HPDE6-E6E7 (cell line): ENCODE measurements at regions not wholly inside any gene's neighbourhood (a gene's known extent, or its start where the extent isn't known, plus 50 kb on each side); places are given as distances from the start of the nearest gene placed in this dataset.

Experiments used
- DNase-seq: peaks from one replicate; pipeline ENCODE4 v3.0.0; 2011; ENCODE audit warnings: missing footprints; ENCODE audit errors: extremely low spot score

DNA sequence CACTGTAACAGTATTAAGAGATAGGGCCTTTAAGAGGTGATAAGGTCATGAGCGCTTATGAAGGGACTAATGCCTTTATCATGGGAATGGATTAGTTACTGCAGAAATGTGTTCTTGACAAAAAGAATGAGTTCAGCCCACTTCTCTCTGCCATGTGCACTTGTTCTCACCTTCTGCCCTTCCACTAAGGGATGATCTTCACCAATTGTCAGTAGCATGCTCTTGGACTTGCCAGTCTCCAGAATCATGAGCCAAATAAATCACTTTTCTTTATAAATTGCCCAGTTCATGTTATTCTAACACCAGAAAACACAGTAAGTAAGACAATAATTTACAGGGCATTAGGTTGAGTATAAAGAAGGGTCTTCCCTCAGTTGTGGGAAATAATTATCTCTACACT is 189.1 kb downstream of the CRPPA start:
- DNase-seq: no peak

DNA sequence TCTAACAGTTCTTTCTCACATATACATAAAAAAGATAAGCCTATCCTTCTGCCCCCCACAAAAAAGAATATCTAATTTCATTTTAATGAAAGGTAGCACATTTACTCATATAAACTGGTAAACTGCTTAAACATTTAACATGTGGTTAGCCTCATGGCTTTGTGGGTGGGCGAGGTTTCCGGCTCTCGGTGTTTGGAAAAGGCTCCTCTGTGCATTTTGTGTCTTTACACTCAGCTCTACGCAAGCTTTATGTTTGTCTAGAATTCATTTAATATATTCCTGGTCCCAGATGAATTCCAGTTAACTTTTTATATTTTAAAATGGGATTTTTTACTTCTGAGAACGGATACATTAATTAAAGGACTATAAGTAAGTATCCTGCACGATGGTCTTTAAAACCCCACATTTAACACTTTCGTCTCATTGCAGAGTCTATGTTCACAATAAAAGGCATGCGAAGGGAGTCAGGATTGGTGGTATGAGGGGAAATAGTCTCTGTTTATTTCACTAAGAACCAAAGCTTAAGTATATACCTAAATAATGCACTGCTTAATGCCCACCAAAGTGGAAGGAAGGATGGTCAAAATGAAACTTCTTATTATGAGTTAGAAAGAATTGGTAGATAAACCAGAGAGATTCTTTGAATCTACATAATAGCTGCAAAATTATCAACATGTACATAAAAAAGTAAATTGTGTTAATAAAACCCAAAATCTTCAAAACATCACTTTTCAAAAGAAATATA is 197.2 kb downstream of the CRPPA start:
- no peak for DNase-seq

- DNase-seq: no peak
Observed at GRCh38 chr7:16212610-16213009, 208.7 kb downstream of the CRPPA start.

DNA sequence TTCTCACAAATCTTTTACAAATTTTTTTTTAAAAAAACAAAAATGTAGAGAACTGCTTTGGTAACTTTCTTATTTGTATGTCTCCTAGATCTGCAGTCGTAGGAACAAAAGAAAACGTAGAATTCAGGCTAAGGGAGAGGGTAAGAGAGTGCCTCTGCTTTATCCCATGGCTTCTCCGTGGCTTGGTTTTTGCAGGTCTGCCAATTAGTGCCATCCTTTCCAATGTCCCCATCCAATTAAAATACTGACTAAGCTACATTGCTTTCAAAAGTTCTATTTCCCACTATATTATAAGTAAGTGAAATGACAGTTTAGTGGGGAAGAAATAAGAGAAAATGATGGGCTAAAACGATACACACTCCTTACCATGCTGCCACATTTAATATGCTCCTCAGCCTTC is 209.3 kb downstream of the CRPPA start:
- DNase-seq: no peak

DNA sequence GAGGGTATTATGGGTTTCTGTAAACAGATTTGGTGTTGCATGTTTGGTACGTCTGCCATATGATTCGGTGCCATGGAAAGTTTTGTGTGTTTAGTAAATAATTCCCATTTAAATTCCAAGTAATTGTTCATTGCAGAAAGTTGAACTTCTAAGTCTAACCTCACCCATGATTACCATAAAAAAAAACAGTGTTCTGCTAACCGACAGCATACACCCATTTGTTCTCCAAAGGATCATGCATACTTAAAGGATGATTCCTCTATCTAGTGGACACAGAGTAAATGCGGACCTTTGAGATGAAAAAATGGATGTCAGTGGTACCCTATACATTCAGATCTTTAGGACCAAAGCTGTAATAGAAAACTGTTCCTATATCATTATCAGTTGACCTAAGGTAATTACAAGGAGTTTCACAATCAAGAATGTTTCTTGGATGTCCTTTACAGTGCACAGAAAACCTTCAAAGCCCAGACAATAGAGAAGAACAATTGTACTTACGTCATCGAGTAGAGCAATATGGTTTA is 209.9 kb downstream of the CRPPA start:
- DNase-seq: no peak

DNA sequence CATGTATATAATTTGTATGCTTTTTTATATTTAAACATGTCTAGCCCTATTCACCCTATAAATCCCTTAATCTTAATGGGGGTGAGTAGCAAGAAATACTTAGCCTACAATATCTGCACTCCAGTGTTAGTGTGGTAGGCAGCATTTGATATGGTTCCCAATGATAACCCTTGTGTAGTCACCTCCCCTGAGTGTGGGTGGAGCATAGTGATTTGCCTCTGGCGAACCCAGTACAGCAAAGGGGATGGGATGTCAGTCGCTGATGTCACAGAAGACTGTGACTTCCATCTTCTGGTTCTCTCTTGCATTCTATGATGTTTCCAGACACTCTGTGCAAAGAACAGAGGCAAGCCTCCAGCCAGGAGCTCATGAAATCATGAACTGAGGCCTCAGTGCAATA is 211.2 kb downstream of the CRPPA start:
- no peak for DNase-seq

DNA sequence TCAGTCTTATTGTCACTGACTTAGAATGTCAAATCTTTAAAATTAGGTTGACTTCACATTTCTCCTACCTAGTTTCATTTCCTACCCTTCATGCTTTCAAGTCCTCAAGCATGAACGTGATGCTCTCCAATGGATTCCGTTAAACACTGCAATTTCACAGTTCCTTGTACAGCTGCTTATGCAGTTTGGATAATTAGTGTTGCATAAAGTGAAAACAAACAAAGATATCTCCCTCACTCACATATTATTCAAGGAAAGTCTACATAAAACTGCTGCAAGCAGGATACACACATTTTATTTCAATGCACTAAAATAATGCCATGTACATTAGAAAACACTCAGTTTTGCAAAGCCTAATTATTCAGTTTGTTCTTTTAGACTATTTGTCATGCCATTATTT is 214.0 kb downstream of the CRPPA start:
- DNase-seq: no peak

GRCh38 chr7:16205466-16205865 is 215.9 kb downstream of the CRPPA start:
- DNase-seq: no peak

- no peak for DNase-seq
Observed at GRCh38 chr7:16204953-16205352, 216.4 kb downstream of the CRPPA start.

DNA sequence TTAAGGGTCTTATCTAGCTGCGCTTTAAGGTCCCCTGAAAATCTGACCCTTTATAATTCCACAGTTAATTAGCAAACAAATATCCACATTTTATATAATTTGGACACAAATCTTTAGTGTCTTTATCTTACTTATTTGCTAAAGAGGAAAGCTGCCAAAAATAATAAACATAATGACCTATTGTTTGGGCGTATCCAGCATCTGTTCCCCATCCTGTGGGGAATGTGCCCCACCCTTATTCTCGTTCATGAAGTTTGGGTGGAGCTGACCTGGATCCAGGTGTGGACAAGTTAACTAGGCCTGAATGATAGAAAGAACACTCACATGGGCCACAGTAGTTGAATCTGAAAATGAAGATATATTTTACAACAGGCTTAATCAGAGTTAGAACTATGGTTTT is 218.3 kb downstream of the CRPPA start:
- no peak for DNase-seq

- no peak for DNase-seq
Observed at GRCh38 chr7:16202303-16202702, 219.0 kb downstream of the CRPPA start.

DNA sequence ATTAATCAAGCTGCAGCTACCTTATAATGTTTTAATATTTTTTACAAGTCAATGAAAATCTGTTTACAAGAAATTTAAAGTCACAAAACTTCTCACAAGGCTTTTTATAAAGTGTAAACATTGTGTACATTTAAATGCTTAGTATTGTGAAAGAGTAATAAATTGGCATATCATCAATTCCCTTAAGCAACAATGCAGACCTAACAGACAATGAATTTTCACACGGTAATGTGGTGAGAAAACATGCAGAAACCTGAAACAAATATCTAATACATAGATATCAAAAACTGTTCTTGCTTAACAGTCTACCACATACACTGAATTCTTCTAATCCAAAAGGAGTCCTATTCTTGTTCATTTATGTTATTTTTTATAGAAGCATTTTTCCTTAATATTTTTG is 220.7 kb downstream of the CRPPA start:
- DNase-seq: no peak

- DNase-seq: no peak
Observed at GRCh38 chr7:16193631-16194030, 227.7 kb downstream of the CRPPA start.

DNA sequence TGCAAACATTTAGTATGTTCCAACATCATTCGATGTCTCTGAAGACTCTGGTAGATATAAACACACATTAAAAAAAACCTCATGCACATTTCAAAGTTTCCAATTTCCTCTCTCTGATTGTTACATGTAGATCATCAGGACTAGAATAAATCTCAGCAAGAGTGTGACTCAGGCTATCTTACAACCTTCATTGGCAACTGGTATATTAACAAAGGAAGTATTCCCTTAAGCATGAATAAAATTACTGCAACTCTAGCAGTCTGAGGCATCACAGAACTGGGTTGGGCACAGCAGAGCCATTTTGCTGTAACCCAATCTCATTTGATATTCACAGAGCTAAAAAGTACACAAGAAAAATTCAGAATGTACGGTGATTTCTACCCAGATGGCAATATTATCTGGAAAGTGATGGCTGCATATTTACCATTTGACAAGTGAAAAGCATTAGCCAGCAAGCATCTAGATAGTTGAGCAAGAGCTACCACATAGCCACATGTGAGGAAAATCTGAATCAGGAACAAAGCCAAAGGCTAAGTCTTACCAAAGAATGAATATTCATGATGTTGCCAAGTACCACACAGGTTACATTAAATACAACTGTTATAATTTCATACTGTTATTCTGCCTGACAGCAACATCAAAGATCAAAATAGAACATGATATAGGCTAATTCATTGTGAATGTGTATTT is 232.2 kb downstream of the CRPPA start:
- no peak for DNase-seq

DNA sequence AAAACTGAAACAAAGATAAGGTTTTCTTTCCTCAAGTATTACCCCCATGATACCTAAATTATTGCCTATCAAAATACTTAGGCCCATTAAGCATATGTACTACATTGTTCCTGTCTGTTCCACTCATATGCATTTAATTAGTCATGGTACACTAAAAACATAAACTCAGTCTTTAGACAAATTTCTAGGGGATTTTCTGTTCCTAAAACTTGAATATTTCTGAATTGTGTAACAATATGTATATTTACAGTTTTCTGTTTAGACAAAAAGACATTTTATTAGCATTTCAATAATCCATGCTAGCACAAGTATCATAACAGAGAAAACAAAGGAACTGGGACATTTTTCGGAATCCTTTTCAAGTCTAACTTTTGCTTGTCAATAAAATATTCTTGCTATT is 234.2 kb downstream of the CRPPA start:
- DNase-seq: no peak

DNA sequence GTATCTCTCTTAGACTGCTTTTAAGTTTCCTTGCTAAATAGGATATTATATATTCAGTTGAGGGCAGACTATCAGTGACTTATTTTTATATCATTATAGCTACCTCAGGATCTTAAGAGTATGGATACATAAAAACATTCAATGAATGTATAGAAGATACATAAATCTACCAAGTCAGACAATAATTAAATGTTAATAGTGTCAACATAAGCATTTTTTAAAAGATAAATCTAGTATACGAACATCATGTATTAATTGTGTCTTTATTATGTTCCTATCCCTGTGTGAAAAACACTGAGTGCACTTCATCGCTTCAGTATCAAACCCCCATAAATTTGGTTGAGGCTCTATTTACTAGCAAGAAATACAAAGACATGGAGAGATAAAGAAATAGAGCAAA is 242.8 kb downstream of the CRPPA start:
- no peak for DNase-seq

GRCh38 chr7:16178092-16178491 is 243.2 kb downstream of the CRPPA start:
- no peak for DNase-seq

DNA sequence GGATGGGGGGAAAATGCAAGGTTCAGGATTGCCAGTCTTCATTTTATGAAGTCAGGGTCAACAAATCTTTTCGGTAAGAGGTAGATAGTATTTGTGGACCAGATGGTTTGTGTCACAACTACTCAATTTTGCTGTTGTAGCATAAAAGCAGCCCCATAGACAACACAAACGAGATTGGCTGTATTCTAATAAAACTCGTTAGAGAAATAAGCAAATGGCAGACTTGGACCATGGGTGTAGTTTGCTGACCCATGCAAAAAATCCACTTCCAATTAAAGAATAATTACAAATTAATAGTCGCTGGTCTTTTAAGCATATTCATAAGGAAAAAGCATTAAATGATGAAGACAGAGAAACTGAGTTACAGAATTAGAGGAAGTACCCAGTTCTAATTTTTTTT is 247.1 kb downstream of the CRPPA start:
- DNase-seq: no peak

- no peak for DNase-seq
Observed at GRCh38 chr7:16172366-16172765, 249.0 kb downstream of the CRPPA start.

- DNase-seq: no peak
Observed at GRCh38 chr7:16171928-16172327, 249.4 kb downstream of the CRPPA start.

GRCh38 chr7:16170671-16171070 is 250.7 kb downstream of the CRPPA start:
- DNase-seq: no peak

DNA sequence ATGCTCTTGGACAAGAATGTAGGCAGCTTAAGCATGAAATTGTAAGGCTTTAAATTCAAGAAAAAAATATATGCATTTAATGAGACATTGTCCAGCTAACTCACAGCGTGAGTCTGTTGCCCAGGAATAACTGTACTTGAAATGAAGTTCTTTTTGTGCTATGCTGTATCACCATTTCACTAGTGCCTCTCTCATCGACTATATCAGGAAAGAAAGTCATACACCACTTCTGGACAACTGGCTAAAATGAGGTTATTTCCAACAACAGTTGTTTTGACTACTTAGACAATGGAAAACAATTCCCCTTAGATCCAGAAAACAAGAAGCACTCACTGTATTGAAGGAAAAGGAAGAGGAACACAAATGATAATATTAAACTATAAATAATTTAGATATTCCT is 251.8 kb downstream of the CRPPA start:
- no peak for DNase-seq

DNA sequence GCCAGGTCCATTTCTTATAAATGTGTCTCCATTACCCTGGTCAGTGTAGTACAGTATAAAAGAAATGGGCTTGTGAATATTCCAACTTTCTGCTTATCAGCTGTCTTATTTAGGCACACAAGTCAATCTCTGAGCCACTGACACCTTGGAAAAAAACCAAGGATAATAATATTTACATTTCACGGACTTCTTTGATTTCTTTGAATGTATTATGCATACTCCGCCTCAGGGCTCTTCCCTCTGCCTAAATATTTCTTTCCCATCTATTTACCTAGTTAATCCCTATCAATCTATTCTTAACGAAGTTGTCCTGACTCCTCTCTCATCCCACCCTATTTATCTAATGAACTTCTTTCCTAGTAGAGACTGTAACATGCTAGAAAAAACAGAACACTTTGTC is 253.8 kb downstream of the CRPPA start:
- DNase-seq: no peak
